NB4 (cell line): ENCODE measurements at regions not wholly inside any gene's neighbourhood (a gene's known extent, or its start where the extent isn't known, plus 50 kb on each side); places are given as distances from the start of the nearest gene placed in this dataset.

Experiments used
- DNase-seq: peaks from one replicate; pipeline ENCODE4 v3.0.0; 2010; ENCODE audit warnings: low read depth
- H3K4me3 ChIP-seq: one replicate; pipeline ENCODE4 v1.5.1; 2011; ENCODE audit warnings: mild to moderate bottlenecking, low read depth, low read length, moderate library complexity
- MAX ChIP-seq: IDR thresholded peaks from 2 replicates; pipeline ENCODE4 v1.6.1; 2011; ENCODE audit warnings: low read depth, low read length
- MYC ChIP-seq: IDR thresholded peaks from 2 replicates; pipeline ENCODE4 v1.6.1; 2011; ENCODE audit warnings: low read depth, low read length
- POLR2A ChIP-seq: IDR thresholded peaks from 2 replicates; pipeline ENCODE4 v1.6.1; 2011; ENCODE audit warnings: mild to moderate bottlenecking; ENCODE audit not compliant: insufficient read length; ENCODE audit errors: extremely low read depth
- TF ChIP-seq, protein P1 (sequence below): IDR thresholded peaks from one replicate; pipeline ENCODE4 v1.5.1; 2012; ENCODE audit warnings: low read depth, low read length

DNA sequence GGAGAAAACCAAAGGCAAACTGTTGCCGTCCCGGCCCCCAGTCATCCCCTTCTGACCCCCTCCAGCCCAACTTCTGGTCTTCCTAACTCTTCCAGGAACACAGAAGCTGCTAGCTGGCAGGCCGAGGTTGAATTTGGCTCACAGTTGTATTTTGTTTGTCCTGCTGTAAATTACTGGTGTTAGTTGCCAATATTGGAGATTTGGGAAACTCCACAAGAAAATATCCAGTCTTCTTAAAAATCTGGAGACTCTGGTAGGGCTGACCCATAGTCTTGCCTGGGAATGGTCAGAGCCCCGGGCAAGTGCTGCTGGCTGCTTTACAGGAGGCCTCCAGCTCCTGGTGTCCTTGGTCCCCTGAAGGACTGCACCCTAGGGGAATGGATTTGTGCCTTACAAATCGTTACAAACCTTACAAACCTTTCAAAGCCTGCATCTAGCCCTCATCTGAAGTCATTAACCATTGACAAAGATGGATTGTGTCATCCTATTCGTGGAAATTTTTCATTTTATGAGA, 112.0 kb upstream of the MCTP2 start:
- DNase-seq: no peak
- no peak for TF ChIP-seq POLR2A
- no peak overlapping the region for H3K4me3 ChIP-seq

DNA sequence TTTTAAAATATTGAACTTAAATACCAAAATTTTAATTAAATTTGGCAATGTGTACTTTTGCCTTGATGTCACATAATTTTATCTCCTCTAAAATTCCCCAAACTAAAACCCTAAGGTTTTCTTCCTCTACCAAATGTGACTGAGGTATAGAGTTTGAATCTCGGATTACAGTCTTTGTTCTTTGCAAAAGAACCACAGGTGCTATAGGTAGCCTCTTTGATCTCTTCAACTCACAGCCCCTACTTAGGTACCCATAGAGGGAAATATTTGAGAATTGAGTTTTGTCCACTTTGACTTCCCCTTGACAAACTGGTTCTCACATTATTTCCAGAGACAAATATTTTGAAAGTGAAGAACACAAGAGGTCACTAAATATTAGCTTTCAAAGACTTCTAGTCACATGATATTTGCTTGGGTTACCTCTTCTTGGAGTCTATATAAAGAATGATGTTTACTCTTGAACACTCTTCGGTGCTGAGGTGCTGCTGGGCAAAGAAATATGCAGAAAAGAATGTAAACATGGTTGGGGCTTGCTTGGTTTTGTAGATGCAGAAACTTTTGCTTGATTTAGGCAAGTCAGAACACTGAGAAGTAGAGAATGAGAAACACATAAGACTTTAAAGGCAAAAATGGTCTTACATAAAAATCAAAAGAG, 120.8 kb upstream of the MCTP2 start:
- DNase-seq: no peak
- H3K4me3 ChIP-seq: no peak overlapping the region
- TF ChIP-seq, protein P1, sequence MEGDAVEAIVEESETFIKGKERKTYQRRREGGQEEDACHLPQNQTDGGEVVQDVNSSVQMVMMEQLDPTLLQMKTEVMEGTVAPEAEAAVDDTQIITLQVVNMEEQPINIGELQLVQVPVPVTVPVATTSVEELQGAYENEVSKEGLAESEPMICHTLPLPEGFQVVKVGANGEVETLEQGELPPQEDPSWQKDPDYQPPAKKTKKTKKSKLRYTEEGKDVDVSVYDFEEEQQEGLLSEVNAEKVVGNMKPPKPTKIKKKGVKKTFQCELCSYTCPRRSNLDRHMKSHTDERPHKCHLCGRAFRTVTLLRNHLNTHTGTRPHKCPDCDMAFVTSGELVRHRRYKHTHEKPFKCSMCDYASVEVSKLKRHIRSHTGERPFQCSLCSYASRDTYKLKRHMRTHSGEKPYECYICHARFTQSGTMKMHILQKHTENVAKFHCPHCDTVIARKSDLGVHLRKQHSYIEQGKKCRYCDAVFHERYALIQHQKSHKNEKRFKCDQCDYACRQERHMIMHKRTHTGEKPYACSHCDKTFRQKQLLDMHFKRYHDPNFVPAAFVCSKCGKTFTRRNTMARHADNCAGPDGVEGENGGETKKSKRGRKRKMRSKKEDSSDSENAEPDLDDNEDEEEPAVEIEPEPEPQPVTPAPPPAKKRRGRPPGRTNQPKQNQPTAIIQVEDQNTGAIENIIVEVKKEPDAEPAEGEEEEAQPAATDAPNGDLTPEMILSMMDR: no peak
- TF ChIP-seq MAX (no peak), POLR2A (no peak), MYC (no peak)

DNA sequence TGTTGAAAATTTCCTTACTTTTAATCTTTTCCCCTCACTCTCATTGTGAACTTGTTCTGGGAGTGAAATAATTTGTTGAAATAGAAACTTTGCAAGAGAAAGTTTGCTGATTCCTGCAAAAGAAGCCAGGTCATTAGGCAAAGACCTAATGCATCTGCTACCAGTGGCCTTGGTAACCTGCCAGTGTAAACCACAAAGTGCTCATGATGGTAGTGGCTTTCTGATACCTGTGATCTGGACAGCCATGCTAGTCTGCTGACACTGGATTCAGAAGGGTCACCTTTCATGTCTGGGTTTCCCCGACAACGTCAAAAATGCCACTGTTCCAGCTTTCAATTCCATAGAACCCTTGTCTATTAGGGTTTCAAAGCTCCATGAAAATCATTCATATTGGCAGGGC, 123.7 kb upstream of the MCTP2 start:
- TF ChIP-seq MYC (no peak), MAX (no peak), POLR2A (no peak)
- TF ChIP-seq, protein P1: no peak
- DNase-seq: no peak

DNA sequence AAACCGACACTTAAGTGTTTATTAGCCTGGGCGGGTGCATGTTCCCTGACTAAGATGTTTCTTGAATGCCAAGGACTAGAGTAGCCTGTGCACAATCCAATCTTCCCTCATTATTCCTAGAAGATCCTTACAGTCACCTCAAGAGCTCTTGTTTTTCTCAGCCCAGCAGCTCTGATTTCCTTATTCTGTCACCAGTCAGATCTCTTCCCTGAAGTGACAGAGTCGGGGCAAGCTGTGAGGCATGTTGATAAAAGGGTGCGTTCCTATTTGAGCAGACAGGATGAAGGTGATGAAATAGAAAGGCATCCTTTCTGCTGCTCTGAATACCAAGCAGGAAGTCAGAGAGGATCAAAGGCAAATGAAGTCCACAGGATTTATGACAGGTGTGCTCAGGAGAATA, 125.6 kb upstream of the MCTP2 start:
- no peak for TF ChIP-seq POLR2A
- TF ChIP-seq MYC: no peak
- TF ChIP-seq, protein P1: no peak
- TF ChIP-seq MAX: no peak
- no peak overlapping the region for H3K4me3 ChIP-seq
- DNase-seq: no peak

More for the DNA sequence above, 123.7 kb upstream of the MCTP2 start:
- H3K4me3 ChIP-seq: no peak overlapping the region

- no peak overlapping the region for H3K4me3 ChIP-seq
- TF ChIP-seq POLR2A (no peak), MYC (no peak), MAX (no peak)
- TF ChIP-seq, protein P1: no peak
- DNase-seq: no peak
These were observed 130.5 kb upstream of the MCTP2 start for GRCh38 chr15:94100863-94101262.

DNA sequence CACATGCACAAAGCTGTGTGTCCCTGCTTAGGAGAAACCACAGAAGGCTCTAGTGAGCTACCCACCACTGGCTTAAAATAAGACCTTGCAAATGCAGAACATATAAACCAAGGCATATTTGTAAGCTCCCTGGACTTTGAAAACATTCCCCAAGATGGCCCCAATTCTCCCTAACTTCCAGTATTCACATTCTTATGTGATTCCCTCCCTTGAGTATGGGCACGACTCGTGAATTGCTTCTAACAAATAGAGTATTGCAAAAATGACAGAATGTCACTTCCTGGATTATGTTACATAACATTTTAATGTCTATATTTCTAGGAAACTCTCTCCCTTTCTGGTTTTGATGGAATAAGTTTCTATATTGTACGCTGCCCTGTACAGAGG, 131.8 kb upstream of the MCTP2 start:
- TF ChIP-seq MAX: no peak
- TF ChIP-seq POLR2A: no peak
- TF ChIP-seq, protein P1: no peak
- no peak for TF ChIP-seq MYC
- H3K4me3 ChIP-seq: no peak overlapping the region
- DNase-seq: no peak
